Mammary epithelial cell (primary cell): ENCODE measurements at regions not wholly inside any gene's neighbourhood (a gene's known extent, or its start where the extent isn't known, plus 50 kb on each side); places are given as distances from the start of the nearest gene placed in this dataset.
"Not testable (repeated sequence)": the region's sequence is repeated elsewhere in the genome, so short reads cannot be mapped to it uniquely, and the experiment has no call there.

Experiments
- CTCF ChIP-seq, 2 donors: IDR thresholded peaks in 1 of 2; conservative IDR thresholded peaks in 1 of 2; 2 replicates each; pipeline ENCODE4 v1.5.1; 2011 to 2012; ENCODE audit warnings: inconsistent platforms in 2 of 2, low read length in 2 of 2, mild to moderate bottlenecking in 2 of 2, control low read depth in 1 of 2, low read depth in 1 of 2; ENCODE audit not compliant: insufficient read depth in 1 of 2; ENCODE audit errors: extremely low read depth in 1 of 2
- EZH2 ChIP-seq: IDR thresholded peaks from 2 replicates; pipeline ENCODE4 v1.6.1; 2012; ENCODE audit warnings: low read length, inconsistent platforms, borderline replicate concordance

GRCh38 chr2:89986532-89986931, 1295.1 kb downstream of the RPIA start:
- TF ChIP-seq CTCF (conservative IDR thresholded peaks at IDR 0.05 in 1 of 2, IDR thresholded peaks at IDR 0.05 in 1 of 2; ENCODE audit: extremely low read depth in 1 of 2, insufficient read depth in 1 of 2, low read depth in 1 of 2, low read length in 2 of 2); EZH2: not testable (repeated sequence)
